Suprapubic skin (tissue), 3 donors: ENCODE measurements at regions not wholly inside any gene's neighbourhood (a gene's known extent, or its start where the extent isn't known, plus 50 kb on each side); places are given as distances from the start of the nearest gene placed in this dataset.

ENCODE experiments used
- POLR2AphosphoS5 ChIP-seq, 3 donors: sonication (generic); formaldehyde crosslinking; IDR thresholded peaks; one replicate each; pipeline ENCODE4 v1.6.1; 2017; ENCODE audit warnings: antibody characterized with exemption in 3 of 3
- TF ChIP-seq, protein P1 (sequence below), 2 donors: fragments of 200-600 bp in 1 of 2; fragments of 450-650 bp in 1 of 2; sonication (generic) in 1 of 2; IDR thresholded peaks; one replicate each; pipeline ENCODE4 v1.5.1; 2016 to 2019; ENCODE audit warnings: antibody characterized with exemption in 2 of 2, mild to moderate bottlenecking in 1 of 2, moderate library complexity in 1 of 2

DNA sequence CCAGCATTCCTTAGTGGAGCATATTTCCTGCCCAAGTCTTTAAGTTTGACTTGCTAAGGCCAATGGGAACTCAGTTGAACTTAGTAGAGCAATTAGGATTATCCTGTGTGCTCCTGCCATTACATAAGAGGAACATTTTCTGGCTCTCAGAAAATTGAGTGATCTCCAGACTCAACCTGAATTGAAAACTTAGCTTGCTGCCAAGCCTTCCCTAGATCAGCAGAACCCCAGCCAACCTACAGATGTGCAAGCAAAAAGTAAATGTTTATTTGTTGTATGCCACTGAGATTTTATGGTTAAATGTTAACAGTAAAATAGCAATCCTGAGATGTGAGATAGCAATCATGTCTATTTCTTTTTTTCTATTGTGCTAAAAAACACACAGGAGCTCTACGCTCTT lies 350.9 kb downstream of the OLFM4 start:
- TF ChIP-seq, protein P1, sequence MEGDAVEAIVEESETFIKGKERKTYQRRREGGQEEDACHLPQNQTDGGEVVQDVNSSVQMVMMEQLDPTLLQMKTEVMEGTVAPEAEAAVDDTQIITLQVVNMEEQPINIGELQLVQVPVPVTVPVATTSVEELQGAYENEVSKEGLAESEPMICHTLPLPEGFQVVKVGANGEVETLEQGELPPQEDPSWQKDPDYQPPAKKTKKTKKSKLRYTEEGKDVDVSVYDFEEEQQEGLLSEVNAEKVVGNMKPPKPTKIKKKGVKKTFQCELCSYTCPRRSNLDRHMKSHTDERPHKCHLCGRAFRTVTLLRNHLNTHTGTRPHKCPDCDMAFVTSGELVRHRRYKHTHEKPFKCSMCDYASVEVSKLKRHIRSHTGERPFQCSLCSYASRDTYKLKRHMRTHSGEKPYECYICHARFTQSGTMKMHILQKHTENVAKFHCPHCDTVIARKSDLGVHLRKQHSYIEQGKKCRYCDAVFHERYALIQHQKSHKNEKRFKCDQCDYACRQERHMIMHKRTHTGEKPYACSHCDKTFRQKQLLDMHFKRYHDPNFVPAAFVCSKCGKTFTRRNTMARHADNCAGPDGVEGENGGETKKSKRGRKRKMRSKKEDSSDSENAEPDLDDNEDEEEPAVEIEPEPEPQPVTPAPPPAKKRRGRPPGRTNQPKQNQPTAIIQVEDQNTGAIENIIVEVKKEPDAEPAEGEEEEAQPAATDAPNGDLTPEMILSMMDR (IDR thresholded peaks at IDR 0.05): no peak
- TF ChIP-seq POLR2AphosphoS5 (IDR thresholded peaks at IDR 0.05): no peak
